NCI-H774 (cell line): ENCODE measurements at regions not wholly inside any gene's neighbourhood (a gene's known extent, or its start where the extent isn't known, plus 50 kb on each side); places are given as distances from the start of the nearest gene placed in this dataset.

Experiments
- DNase-seq: peaks from one replicate; lab custom pipeline; 2025; lab: John Stamatoyannopoulos, UW

- DNase-seq: no peak
Observed at GRCh38 chr5:126334760-126335159, 88.4 kb upstream of the GRAMD2B start.

GRCh38 chr5:126335886-126336285 lies 87.3 kb upstream of the GRAMD2B start:
- DNase-seq: no peak

GRCh38 chr5:126338635-126339034 lies 84.6 kb upstream of the GRAMD2B start:
- no peak for DNase-seq

GRCh38 chr5:126339215-126339805 lies 83.9 kb upstream of the GRAMD2B start:
- peak; percentile 59 for DNase-seq

GRCh38 chr5:126341906-126342630 lies 81.1 kb upstream of the GRAMD2B start:
- no peak for DNase-seq

GRCh38 chr5:126348855-126349635 lies 74.2 kb upstream of the GRAMD2B start:
- DNase-seq: no peak

- DNase-seq: no peak
Observed at GRCh38 chr5:126351153-126351552, 72.1 kb upstream of the GRAMD2B start.

GRCh38 chr5:126354012-126354857 lies 69.0 kb upstream of the GRAMD2B start:
- peak; percentile 18 for DNase-seq

GRCh38 chr5:126354858-126355731 lies 68.1 kb upstream of the GRAMD2B start:
- no peak for DNase-seq

GRCh38 chr5:126355940-126356339 lies 67.3 kb upstream of the GRAMD2B start:
- DNase-seq: no peak

GRCh38 chr5:126357585-126358342 lies 65.4 kb upstream of the GRAMD2B start:
- DNase-seq: no peak

- no peak for DNase-seq
Observed at GRCh38 chr5:126358525-126358924, 64.7 kb upstream of the GRAMD2B start.

- no peak for DNase-seq
Observed at GRCh38 chr5:126359884-126360283, 63.3 kb upstream of the GRAMD2B start.

- no peak for DNase-seq
Observed at GRCh38 chr5:126360467-126360866, 62.7 kb upstream of the GRAMD2B start.

GRCh38 chr5:126363658-126364057 lies 59.6 kb upstream of the GRAMD2B start:
- no peak for DNase-seq

- DNase-seq: no peak
Observed at GRCh38 chr5:126364206-126364902, 58.9 kb upstream of the GRAMD2B start.

GRCh38 chr5:126365446-126366198 lies 57.6 kb upstream of the GRAMD2B start:
- peak; percentile 41 for DNase-seq

GRCh38 chr5:126366199-126366560 lies 57.0 kb upstream of the GRAMD2B start:
- DNase-seq: no peak

GRCh38 chr5:126368239-126368812 lies 54.9 kb upstream of the GRAMD2B start:
- DNase-seq: no peak
